Endothelial cell of umbilical vein (primary cell): ENCODE measurements at regions not wholly inside any gene's neighbourhood (a gene's known extent, or its start where the extent isn't known, plus 50 kb on each side); places are given as distances from the start of the nearest gene placed in this dataset.
"Not testable (repeated sequence)": the region's sequence is repeated elsewhere in the genome, so short reads cannot be mapped to it uniquely, and the experiment has no call there.

Source experiments
- BruUV-seq: library from RNA; stranded (reverse); fragments of 400-500 nt; replicated peaks from 2 replicates; lab custom pipeline; 2021; lab: Mats Ljungman, UMichigan
- CTCF ChIA-PET: fragments of 300-600, 350-600 bp; sonication (Branson Sonifier 250); formaldehyde crosslinking; loops from one replicate; lab custom pipeline; 2021; ENCODE audit warnings: antibody characterized with exemption, inconsistent platforms; lab: Charles Lee
- POLR2A ChIA-PET: fragments of 300-600, 350-600 bp; sonication (Branson Sonifier 250); formaldehyde crosslinking; loops from one replicate; lab custom pipeline; 2021; ENCODE audit warnings: antibody characterized with exemption, inconsistent platforms; lab: Charles Lee
- DNase-seq: peaks from one replicate; pipeline ENCODE4 v3.0.0-alpha.2; 2011; ENCODE audit warnings: low read depth, low spot score
- FAIRE-seq: peaks from 2 replicates; lab custom pipeline; 2011; peaks lifted over from hg19 to GRCh38; lab: Jason Lieb, UNC
- H2AFZ ChIP-seq: 2 replicates; pipeline ENCODE4 v1.6.0; 2012; ENCODE audit warnings: low read depth, low read length, control low read depth, inconsistent platforms
- H3K27ac ChIP-seq: 2 replicates; pipeline ENCODE4 v1.5.1; 2011; ENCODE audit warnings: low read depth, mild to moderate bottlenecking, control low read depth, low read length, moderate library complexity; ENCODE audit not compliant: insufficient read depth
- H3K27me3 ChIP-seq, 2 experiments: 2 replicates each; pipeline versions ENCODE4 v1.6.0 to v1.6.1; 2011; ENCODE audit warnings: low read length in 2 of 2, mixed read lengths in 1 of 2; ENCODE audit not compliant: control insufficient read depth in 2 of 2, insufficient read depth in 2 of 2
- H3K36me3 ChIP-seq, 2 experiments: 2 replicates in 1 of 2; 3 replicates in 1 of 2; pipeline ENCODE4 v1.5.1; 2011; ENCODE audit warnings: low read length in 2 of 2, mild to moderate bottlenecking in 1 of 2, moderate library complexity in 1 of 2; ENCODE audit not compliant: control insufficient read depth in 2 of 2, insufficient read depth in 2 of 2; ENCODE audit errors: extremely low read depth in 1 of 2
- H3K4me1 ChIP-seq: 3 replicates; pipeline ENCODE4 v1.5.1; 2011; ENCODE audit warnings: mild to moderate bottlenecking, low read length; ENCODE audit not compliant: control insufficient read depth, insufficient read depth; ENCODE audit errors: extremely low read depth
- H3K4me2 ChIP-seq: 2 replicates; pipeline ENCODE4 v1.6.1; 2011; ENCODE audit warnings: low read length, control low read depth, mixed read lengths; ENCODE audit not compliant: insufficient read depth
- H3K4me3 ChIP-seq, 3 experiments: fragments of 200-600 bp in 1 of 3; sonication (generic), shearing (Covaris generic) in 1 of 3; replicated peaks in 1 of 3; 2 replicates each; pipeline ENCODE4 v1.5.1; 2011 to 2016; ENCODE audit warnings: control low read depth in 3 of 3, low read length in 3 of 3, mild to moderate bottlenecking in 2 of 3, inconsistent platforms in 1 of 3, low read depth in 1 of 3, moderate library complexity in 1 of 3; ENCODE audit not compliant: insufficient read depth in 1 of 3
- H3K79me2 ChIP-seq: 2 replicates; pipeline ENCODE4 v1.6.0; 2012; ENCODE audit warnings: low read length, inconsistent platforms; ENCODE audit not compliant: control insufficient read depth, insufficient read depth
- H3K9ac ChIP-seq: replicated peaks from 2 replicates; pipeline ENCODE3; 2011; ENCODE audit warnings: low read length, control low read depth; ENCODE audit not compliant: insufficient read depth; ENCODE audit errors: extremely low read depth
- H3K9me1 ChIP-seq: replicated peaks from 3 replicates; pipeline ENCODE4 v1.6.0; 2011; ENCODE audit warnings: mild to moderate bottlenecking, low read length; ENCODE audit not compliant: control insufficient read depth, insufficient read depth; ENCODE audit errors: extremely low read depth
- H3K9me3 ChIP-seq: replicated peaks from 2 replicates; pipeline ENCODE4 v1.5.1; 2012; ENCODE audit warnings: low read length, inconsistent platforms; ENCODE audit not compliant: control insufficient read depth, insufficient read depth
- H4K20me1 ChIP-seq: replicated peaks from 2 replicates; pipeline ENCODE3; 2011; ENCODE audit warnings: mild to moderate bottlenecking, low read length; ENCODE audit not compliant: control insufficient read depth, insufficient read depth; ENCODE audit errors: extremely low read depth
- CTCF ChIP-seq, 2 donors: IDR thresholded peaks; 1 replicate in 1 of 2; 2 replicates in 1 of 2; pipeline ENCODE4 v1.5.1; 2011; ENCODE audit warnings: low read length in 2 of 2, mild to moderate bottlenecking in 2 of 2, moderate library complexity in 2 of 2, control low read depth in 1 of 2, inconsistent platforms in 1 of 2, low read depth in 1 of 2; ENCODE audit not compliant: insufficient read depth in 1 of 2; ENCODE audit errors: extremely low read depth in 1 of 2
- EZH2 ChIP-seq: IDR thresholded peaks from 2 replicates; pipeline ENCODE4 v1.6.1; 2012; ENCODE audit warnings: borderline replicate concordance, low read depth, mild to moderate bottlenecking, moderate library complexity, low read length, inconsistent platforms; ENCODE audit not compliant: severe bottlenecking
- FOS ChIP-seq: IDR thresholded peaks from 2 replicates; pipeline ENCODE4 v1.6.1; 2011; ENCODE audit warnings: mild to moderate bottlenecking, low read length, moderate library complexity, borderline replicate concordance; ENCODE audit not compliant: insufficient read depth
- GATA2 ChIP-seq: IDR thresholded peaks from 2 replicates; pipeline ENCODE4 v1.7.0; 2011; ENCODE audit warnings: low read depth, mild to moderate bottlenecking, moderate library complexity, mixed read lengths, low read length; ENCODE audit not compliant: insufficient read length, insufficient read depth
- JUN ChIP-seq: IDR thresholded peaks from 2 replicates; pipeline ENCODE4 v1.6.1; 2011; ENCODE audit warnings: borderline replicate concordance, low read depth; ENCODE audit not compliant: insufficient read length, insufficient read depth
- MAX ChIP-seq: IDR thresholded peaks from 2 replicates; pipeline ENCODE4 v1.6.1; 2011; ENCODE audit not compliant: insufficient read depth, insufficient read length
- MYC ChIP-seq: IDR thresholded peaks from one replicate; pipeline ENCODE4 v1.6.1; 2011; ENCODE audit warnings: mild to moderate bottlenecking, low read depth, low read length
- POLR2A ChIP-seq: IDR thresholded peaks from 2 replicates; pipeline ENCODE4 v1.6.1; 2012; ENCODE audit warnings: low read depth, mild to moderate bottlenecking, control low read depth, low read length
- POLR2AphosphoS5 ChIP-seq: IDR thresholded peaks from 2 replicates; pipeline ENCODE4 v1.6.1; 2012; ENCODE audit warnings: low read depth, mild to moderate bottlenecking, control low read depth, low read length, moderate library complexity; ENCODE audit not compliant: insufficient read depth
- dilution Hi-C: fragments of 300-500 bp; cut with MboI; formaldehyde crosslinking; loops from one replicate; pipeline ENCODE4 v1.15.0; 2019; ENCODE audit warnings: low sequenced_read_pairs; ENCODE audit not compliant: extremely low pct_ligation_motif_present
- intact Hi-C: fragments of 100-400 bp; cut with micrococcal nuclease; formaldehyde crosslinking; loops from one replicate; pipeline ENCODE4 v1.10.0; 2022

- no peak overlapping the region for H3K9ac ChIP-seq
- H3K36me3 ChIP-seq: no peaks in the 10 kb centered on the region
- dilution Hi-C loops: no loop called here
- TF ChIP-seq MAX (no peak), GATA2 (no peak), FOS (no peak)
- no peaks in the 10 kb centered on the region for H3K27me3 ChIP-seq
- intact Hi-C loops: no loop called here
- H3K9me3 ChIP-seq: no peaks in the 10 kb centered on the region
- H3K4me2 ChIP-seq: no peak overlapping the region
- DNase-seq (no peak), FAIRE-seq (no peak)
- no peaks in the 10 kb centered on the region for H4K20me1 ChIP-seq
- H3K4me3 ChIP-seq: no peak overlapping the region
- H3K79me2 ChIP-seq: no peaks in the 10 kb centered on the region
- no peaks in the 10 kb centered on the region for H3K4me1 ChIP-seq
- no TSS peak for BruUV-seq
- H3K9me1 ChIP-seq: no peaks in the 10 kb centered on the region
- no peak overlapping the region for H2AFZ ChIP-seq
- H3K27ac ChIP-seq: no peak overlapping the region
- ChIA-PET CTCF (no interaction called here), POLR2A (no interaction called here)
Measured at GRCh38 chr11:134971381-134971780, 559.3 kb upstream of the B3GAT1 start.

GRCh38 chr11:134967746-134968145, 555.7 kb upstream of the B3GAT1 start:
- Histone ChIP-seq H2AFZ (no peak overlapping the region), H3K4me3 (no peak overlapping the region), H3K9ac (no peak overlapping the region), H3K36me3 (no peaks in the 10 kb centered on the region), H3K27me3 (no peaks in the 10 kb centered on the region), H3K9me3 (no peaks in the 10 kb centered on the region), H3K79me2 (no peaks in the 10 kb centered on the region), H4K20me1 (no peaks in the 10 kb centered on the region), H3K27ac (no peak overlapping the region), H3K9me1 (no peaks in the 10 kb centered on the region), H3K4me1 (no peaks in the 10 kb centered on the region), H3K4me2 (no peak overlapping the region)
- CTCF ChIA-PET: no interaction called here
- no TSS peak for BruUV-seq
- POLR2A ChIA-PET: no interaction called here
- DNase-seq: no peak
- no peak for FAIRE-seq
- TF ChIP-seq FOS: no peak
- no peak for TF ChIP-seq JUN
- TF ChIP-seq MYC: no peak
- TF ChIP-seq GATA2: no peak
- no peak for TF ChIP-seq EZH2
- no peak for TF ChIP-seq CTCF (IDR thresholded peaks at IDR 0.05; ENCODE audit: extremely low read depth in 1 of 2, insufficient read depth in 1 of 2, low read depth in 1 of 2, low read length in 2 of 2)
- no peak for TF ChIP-seq MAX
- TF ChIP-seq POLR2AphosphoS5: no peak
- TF ChIP-seq POLR2A: no peak
- dilution Hi-C loops (no loop called here), intact Hi-C loops (no loop called here)

- CTCF ChIA-PET: interaction anchor here (1.5 kb wide), 1 partner anchor 93 kb away, joined by 4 read pairs; no protein-coding TSS in a partner anchor
- FAIRE-seq, H3K79me2 ChIP-seq, DNase-seq, H2AFZ ChIP-seq, H3K27ac ChIP-seq, H4K20me1 ChIP-seq, H3K9me1 ChIP-seq, dilution Hi-C loops, intact Hi-C loops, H3K27me3 ChIP-seq, POLR2A ChIA-PET, H3K4me1 ChIP-seq, H3K36me3 ChIP-seq, H3K9ac ChIP-seq, BruUV-seq, H3K9me3 ChIP-seq, H3K4me3 ChIP-seq, H3K4me2 ChIP-seq: not testable (repeated sequence)
Measured at GRCh38 chr11:134961386-134961785, 549.3 kb upstream of the B3GAT1 start.
